H1 (cell line): ENCODE measurements at regions not wholly inside any gene's neighbourhood (a gene's known extent, or its start where the extent isn't known, plus 50 kb on each side); places are given as distances from the start of the nearest gene placed in this dataset.
"Not testable (repeated sequence)": the region's sequence is repeated elsewhere in the genome, so short reads cannot be mapped to it uniquely, and the experiment has no call there.

Experiments
- CTCF ChIA-PET: fragments of 300-600 bp; sonication (Branson Sonifier 250); formaldehyde crosslinking; loops from one replicate; lab custom pipeline; 2021; ENCODE audit not compliant: partially characterized antibody; lab: Charles Lee
- POLR2A ChIA-PET: fragments of 300-600 bp; sonication (Branson Sonifier 250); formaldehyde crosslinking; loops from one replicate; lab custom pipeline; 2021; ENCODE audit warnings: inconsistent platforms; ENCODE audit not compliant: partially characterized antibody; lab: Charles Lee
- DNase-seq, 2 experiments: peaks; one replicate each; pipeline versions ENCODE4 v3.0.0 to v3.0.0-alpha.2; 2010 to 2022; ENCODE audit warnings: low spot score in 2 of 2, low read depth in 1 of 2, mixed read lengths in 1 of 2
- FAIRE-seq: peaks from 2 replicates; lab custom pipeline; 2011; peaks lifted over from hg19 to GRCh38; lab: Jason Lieb, UNC
- H2AFZ ChIP-seq: 2 replicates; pipeline ENCODE4 v1.8.1; 2012; ENCODE audit warnings: low read length, inconsistent platforms
- H2AK5ac ChIP-seq: 2 replicates; pipeline ENCODE4 v1.6.1; 2013; ENCODE audit warnings: low read depth, low read length
- H2BK120ac ChIP-seq: replicated peaks from 2 replicates; pipeline ENCODE3; 2013; ENCODE audit warnings: low read depth, low read length, inconsistent platforms
- H2BK12ac ChIP-seq: 2 replicates; pipeline ENCODE4 v1.6.1; 2013; ENCODE audit warnings: low read depth, low read length
- H2BK15ac ChIP-seq: 2 replicates; pipeline ENCODE4 v1.6.1; 2013; ENCODE audit warnings: low read length
- H2BK20ac ChIP-seq: 2 replicates; pipeline ENCODE4 v1.6.1; 2013; ENCODE audit warnings: low read length
- H2BK5ac ChIP-seq: 2 replicates; pipeline ENCODE4 v1.6.1; 2013; ENCODE audit warnings: low read depth, low read length
- H3K14ac ChIP-seq: 2 replicates; pipeline ENCODE4 v1.6.1; 2013; ENCODE audit warnings: inconsistent platforms; ENCODE audit not compliant: insufficient read length
- H3K18ac ChIP-seq: 2 replicates; pipeline ENCODE4 v1.6.1; 2013; ENCODE audit warnings: low read length; ENCODE audit errors: extremely low read depth
- H3K23ac ChIP-seq: 2 replicates; pipeline ENCODE4 v1.6.1; 2013; ENCODE audit warnings: inconsistent platforms; ENCODE audit not compliant: insufficient read length
- H3K23me2 ChIP-seq: 2 replicates; pipeline ENCODE4 v1.6.1; 2013; ENCODE audit warnings: low read depth, low read length
- H3K27ac ChIP-seq: 2 replicates; pipeline ENCODE4 v1.6.1; 2011; ENCODE audit warnings: low read depth, low read length, inconsistent platforms
- H3K27me3 ChIP-seq, 4 experiments: replicated peaks in 1 of 4; 1 replicate in 1 of 4; 2 replicates in 3 of 4; pipeline versions ENCODE4 v1.6.1 to v1.8.1; 2011 to 2013; ENCODE audit warnings: low read length in 3 of 4, mild to moderate bottlenecking in 3 of 4, inconsistent platforms in 2 of 4, mixed read lengths in 2 of 4, moderate library complexity in 1 of 4; ENCODE audit not compliant: control insufficient read depth in 3 of 4, insufficient read depth in 3 of 4; ENCODE audit errors: extremely low read depth in 1 of 4
- H3K36me3 ChIP-seq, 4 experiments: 2 replicates each; pipeline versions ENCODE4 v1.6.1 to v1.8.1; 2011 to 2013; ENCODE audit warnings: mild to moderate bottlenecking in 4 of 4, low read length in 3 of 4, moderate library complexity in 2 of 4, control low read depth in 1 of 4, inconsistent platforms in 1 of 4; ENCODE audit not compliant: insufficient read depth in 4 of 4, control insufficient read depth in 2 of 4
- H3K4ac ChIP-seq: replicated peaks from 2 replicates; pipeline ENCODE3; 2013; ENCODE audit warnings: low read length, low read depth, mixed read lengths, inconsistent platforms; ENCODE audit not compliant: insufficient read length
- H3K4me1 ChIP-seq, 4 experiments: replicated peaks in 1 of 4; 1 replicate in 1 of 4; 2 replicates in 3 of 4; pipeline versions ENCODE4 v1.6.1 to v1.8.1; 2011 to 2013; ENCODE audit warnings: low read length in 3 of 4, inconsistent platforms in 2 of 4, mixed read lengths in 1 of 4; ENCODE audit not compliant: insufficient read depth in 4 of 4, control insufficient read depth in 3 of 4
- H3K4me2 ChIP-seq, 2 experiments: 2 replicates each; pipeline versions ENCODE4 v1.6.1 to v1.8.1; 2011 to 2013; ENCODE audit warnings: low read depth in 2 of 2, low read length in 2 of 2, control low read depth in 1 of 2, inconsistent platforms in 1 of 2, mild to moderate bottlenecking in 1 of 2; ENCODE audit not compliant: insufficient read depth in 1 of 2
- H3K4me3 ChIP-seq, 4 experiments: fragments of 200-600, 300-600 bp in 1 of 4; sonication (generic), shearing (Covaris generic), sonication (Bioruptor Twin) in 1 of 4; 2 replicates each; pipeline versions ENCODE4 v1.5.1 to v1.8.1; 2011 to 2016; ENCODE audit warnings: low read length in 4 of 4, low read depth in 3 of 4, control low read depth in 2 of 4, inconsistent platforms in 2 of 4, mild to moderate bottlenecking in 2 of 4, mixed read lengths in 1 of 4, moderate library complexity in 1 of 4; ENCODE audit not compliant: insufficient read depth in 2 of 4; ENCODE audit errors: extremely low read depth in 1 of 4
- H3K56ac ChIP-seq: replicated peaks from 2 replicates; pipeline ENCODE3; 2013; ENCODE audit warnings: low read depth, mild to moderate bottlenecking, mixed read lengths, low read length, inconsistent platforms; ENCODE audit not compliant: insufficient read length
- H3K79me1 ChIP-seq: 2 replicates; pipeline ENCODE4 v1.6.1; 2013; ENCODE audit warnings: low read depth, low read length, control low read depth
- H3K79me2 ChIP-seq, 2 experiments: 2 replicates each; pipeline versions ENCODE4 v1.6.1 to v1.8.1; 2012 to 2013; ENCODE audit warnings: low read length in 2 of 2, mild to moderate bottlenecking in 2 of 2, inconsistent platforms in 1 of 2; ENCODE audit not compliant: insufficient read depth in 2 of 2, control insufficient read depth in 1 of 2
- H3K9ac ChIP-seq, 4 experiments: replicated peaks in 1 of 4; 1 replicate in 1 of 4; 2 replicates in 3 of 4; pipeline versions ENCODE4 v1.6.1 to v1.8.1; 2011 to 2013; ENCODE audit warnings: low read depth in 3 of 4, low read length in 3 of 4, control low read depth in 2 of 4, mild to moderate bottlenecking in 2 of 4, moderate library complexity in 2 of 4, inconsistent platforms in 1 of 4; ENCODE audit errors: extremely low read depth in 1 of 4
- H3K9me3 ChIP-seq, 2 experiments: 2 replicates each; pipeline versions ENCODE4 v1.6.1 to v1.8.1; 2012 to 2013; ENCODE audit warnings: mild to moderate bottlenecking in 2 of 2, moderate library complexity in 2 of 2, control low read depth in 1 of 2, inconsistent platforms in 1 of 2, low read depth in 1 of 2, low read length in 1 of 2, mixed read lengths in 1 of 2; ENCODE audit not compliant: insufficient read depth in 2 of 2
- H4K20me1 ChIP-seq, 2 experiments: replicated peaks in 1 of 2; 2 replicates each; pipeline versions ENCODE3 to v1.8.1; 2011 to 2013; ENCODE audit warnings: inconsistent platforms in 2 of 2, low read length in 2 of 2, mild to moderate bottlenecking in 1 of 2; ENCODE audit not compliant: insufficient read depth in 2 of 2, control insufficient read depth in 1 of 2
- H4K5ac ChIP-seq: 2 replicates; pipeline ENCODE4 v1.6.1; 2013; ENCODE audit warnings: low read length, low read depth, mixed read lengths, inconsistent platforms; ENCODE audit not compliant: insufficient read length
- H4K8ac ChIP-seq: 2 replicates; pipeline ENCODE4 v1.8.0; 2013; ENCODE audit warnings: mild to moderate bottlenecking, moderate library complexity, low read length, inconsistent platforms; ENCODE audit not compliant: insufficient read depth; ENCODE audit errors: extremely low read depth
- H4K91ac ChIP-seq: replicated peaks from 2 replicates; pipeline ENCODE3; 2013; ENCODE audit warnings: low read length, mixed read lengths, inconsistent platforms; ENCODE audit not compliant: insufficient read length
- WGBS, 2 experiments: shearing (Covaris generic) in 1 of 2; methylation state at CpG; one replicate each; pipeline versions ENCODE4 v1.1.6 to v1.1.7; 2013 to 2015; ENCODE audit warnings: low lambda C conversion rate in 2 of 2, mixed read lengths in 2 of 2, inconsistent platforms in 1 of 2, low coverage in 1 of 2, missing lambda C conversion rate in 1 of 2; ENCODE audit not compliant: insufficient replicate concordance in 2 of 2, insufficient coverage in 1 of 2, insufficient read length in 1 of 2; ENCODE audit errors: extremely low coverage in 1 of 2, missing lambda C conversion rate in 1 of 2; 5-methylcytosine and 5-hydroxymethylcytosine counted together

DNA sequence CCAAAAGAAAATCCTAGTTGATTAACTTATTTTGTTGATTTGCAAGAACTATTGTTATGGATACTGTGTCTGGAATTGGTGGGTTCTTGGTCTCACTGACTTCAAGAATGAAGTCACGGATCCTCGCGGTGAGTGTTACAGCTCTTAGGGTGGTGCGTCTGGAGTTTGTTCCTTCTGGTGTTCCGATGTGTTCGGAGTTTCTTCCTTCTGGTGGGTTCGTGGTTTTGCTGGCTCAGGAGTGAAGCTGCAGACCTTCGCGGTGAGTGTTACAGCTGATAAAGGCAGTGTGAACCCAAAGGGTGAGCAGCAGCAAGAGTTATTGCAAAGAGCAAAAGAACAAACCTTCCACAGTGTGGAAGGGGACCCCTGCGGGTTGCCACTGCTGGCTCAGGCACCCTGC lies 55.4 kb upstream of the P3H2 start:
- CTCF ChIA-PET, result interaction anchor here (0.7 kb wide), 1 partner anchor 26 kb away, joined by 4 read pairs; no protein-coding TSS in a partner anchor
- H2BK12ac ChIP-seq, H3K14ac ChIP-seq, H3K27ac ChIP-seq, H3K4me2 ChIP-seq, H3K18ac ChIP-seq, H2BK120ac ChIP-seq, H2AK5ac ChIP-seq, H4K20me1 ChIP-seq, H3K9ac ChIP-seq, POLR2A ChIA-PET, H3K23me2 ChIP-seq, H3K9me3 ChIP-seq, H2BK5ac ChIP-seq, H4K8ac ChIP-seq, H3K56ac ChIP-seq, DNase-seq, H3K36me3 ChIP-seq, H3K4ac ChIP-seq, H2BK15ac ChIP-seq, H3K79me1 ChIP-seq, H3K4me1 ChIP-seq, H3K79me2 ChIP-seq, H3K4me3 ChIP-seq, H3K27me3 ChIP-seq, H2AFZ ChIP-seq, H4K5ac ChIP-seq, FAIRE-seq, H3K23ac ChIP-seq, H2BK20ac ChIP-seq, H4K91ac ChIP-seq: not testable (repeated sequence)
- 82% methylated on average over 9 of the region's 10 CpGs; no CpG with 5 or more reads in 1 of the 2 experiments for WGBS, 2 experiments
